NCI-H2227 (cell line): ENCODE measurements at regions not wholly inside any gene's neighbourhood (a gene's known extent, or its start where the extent isn't known, plus 50 kb on each side); places are given as distances from the start of the nearest gene placed in this dataset.
"Not testable (repeated sequence)": the region's sequence is repeated elsewhere in the genome, so short reads cannot be mapped to it uniquely, and the experiment has no call there.

ENCODE experiments used
- DNase-seq: peaks from one replicate; lab custom pipeline; 2025; ENCODE audit not compliant: unreplicated experiment; lab: John Stamatoyannopoulos, UW

- DNase-seq: no peak
Measured at GRCh38 chr3:65174713-65175112, 486.9 kb upstream of the ADAMTS9 start.

GRCh38 chr3:65173841-65174240 lies 486.0 kb upstream of the ADAMTS9 start:
- no peak for DNase-seq

GRCh38 chr3:65172209-65172608 lies 484.4 kb upstream of the ADAMTS9 start:
- DNase-seq: no peak

GRCh38 chr3:65170390-65171042 lies 482.7 kb upstream of the ADAMTS9 start:
- peak; percentile 2 for DNase-seq

- no peak for DNase-seq
Measured at GRCh38 chr3:65169961-65170360, 482.2 kb upstream of the ADAMTS9 start.

- DNase-seq: no peak
Measured at GRCh38 chr3:65168547-65168946, 480.7 kb upstream of the ADAMTS9 start.

- DNase-seq: no peak
Measured at GRCh38 chr3:65166531-65166930, 478.7 kb upstream of the ADAMTS9 start.

- DNase-seq: no peak
Measured at GRCh38 chr3:65158023-65158422, 470.2 kb upstream of the ADAMTS9 start.

- DNase-seq: no peak
Measured at GRCh38 chr3:65153850-65154512, 466.2 kb upstream of the ADAMTS9 start.

GRCh38 chr3:65151666-65152065 lies 463.9 kb upstream of the ADAMTS9 start:
- no peak for DNase-seq

GRCh38 chr3:65149877-65150276 lies 462.1 kb upstream of the ADAMTS9 start:
- no peak for DNase-seq

GRCh38 chr3:65148687-65149086 lies 460.9 kb upstream of the ADAMTS9 start:
- DNase-seq: no peak

GRCh38 chr3:65146179-65146578 lies 458.4 kb upstream of the ADAMTS9 start:
- DNase-seq: no peak

GRCh38 chr3:65145680-65146079 lies 457.9 kb upstream of the ADAMTS9 start:
- no peak for DNase-seq

GRCh38 chr3:65144791-65145351 lies 457.1 kb upstream of the ADAMTS9 start:
- no peak for DNase-seq

- DNase-seq: no peak
Measured at GRCh38 chr3:65142456-65142855, 454.7 kb upstream of the ADAMTS9 start.

GRCh38 chr3:65138556-65138955 lies 450.8 kb upstream of the ADAMTS9 start:
- no peak for DNase-seq

GRCh38 chr3:65133752-65134151 lies 446.0 kb upstream of the ADAMTS9 start:
- not testable (repeated sequence) for DNase-seq

- DNase-seq: no peak
Measured at GRCh38 chr3:65130782-65131181, 443.0 kb upstream of the ADAMTS9 start.

- no peak for DNase-seq
Measured at GRCh38 chr3:65128346-65128745, 440.5 kb upstream of the ADAMTS9 start.

- DNase-seq: no peak
Measured at GRCh38 chr3:65126527-65127410, 439.0 kb upstream of the ADAMTS9 start.

- not testable (repeated sequence) for DNase-seq
Measured at GRCh38 chr3:65120156-65120555, 432.4 kb upstream of the ADAMTS9 start.
